NB4 (cell line): ENCODE measurements at regions not wholly inside any gene's neighbourhood (a gene's known extent, or its start where the extent isn't known, plus 50 kb on each side); places are given as distances from the start of the nearest gene placed in this dataset.

Source experiments
- POLR2A ChIP-seq: IDR thresholded peaks from 2 replicates; pipeline ENCODE4 v1.6.1; 2011; ENCODE audit warnings: mild to moderate bottlenecking; ENCODE audit not compliant: insufficient read length; ENCODE audit errors: extremely low read depth
- TF ChIP-seq, protein P1 (sequence below): IDR thresholded peaks from one replicate; pipeline ENCODE4 v1.5.1; 2012; ENCODE audit warnings: low read depth, low read length
- TF ChIP-seq, protein P2 (sequence below): IDR thresholded peaks from 2 replicates; pipeline ENCODE4 v1.6.1; 2011; ENCODE audit warnings: low read depth, low read length

DNA sequence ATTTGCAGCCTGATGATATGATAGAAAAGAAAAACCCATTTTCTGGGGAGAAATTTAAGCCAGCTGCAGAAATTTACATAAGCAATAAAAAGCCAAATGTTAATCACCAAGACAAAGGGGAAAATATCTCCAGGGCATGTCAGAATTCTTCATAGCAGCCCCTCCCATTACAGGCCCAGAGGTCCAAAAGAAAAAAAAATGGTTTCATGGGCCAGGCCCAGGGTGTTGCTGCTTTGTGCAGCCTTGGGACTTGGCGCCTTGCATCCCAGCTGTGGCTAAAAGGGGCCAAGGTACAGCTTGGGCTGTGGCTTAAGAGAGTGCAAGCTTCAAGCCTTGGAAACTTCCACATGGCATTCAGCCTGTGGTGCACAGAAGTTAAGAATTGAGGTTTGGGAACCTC lies 97.9 kb upstream of the CDX4 start:
- TF ChIP-seq, protein P1, sequence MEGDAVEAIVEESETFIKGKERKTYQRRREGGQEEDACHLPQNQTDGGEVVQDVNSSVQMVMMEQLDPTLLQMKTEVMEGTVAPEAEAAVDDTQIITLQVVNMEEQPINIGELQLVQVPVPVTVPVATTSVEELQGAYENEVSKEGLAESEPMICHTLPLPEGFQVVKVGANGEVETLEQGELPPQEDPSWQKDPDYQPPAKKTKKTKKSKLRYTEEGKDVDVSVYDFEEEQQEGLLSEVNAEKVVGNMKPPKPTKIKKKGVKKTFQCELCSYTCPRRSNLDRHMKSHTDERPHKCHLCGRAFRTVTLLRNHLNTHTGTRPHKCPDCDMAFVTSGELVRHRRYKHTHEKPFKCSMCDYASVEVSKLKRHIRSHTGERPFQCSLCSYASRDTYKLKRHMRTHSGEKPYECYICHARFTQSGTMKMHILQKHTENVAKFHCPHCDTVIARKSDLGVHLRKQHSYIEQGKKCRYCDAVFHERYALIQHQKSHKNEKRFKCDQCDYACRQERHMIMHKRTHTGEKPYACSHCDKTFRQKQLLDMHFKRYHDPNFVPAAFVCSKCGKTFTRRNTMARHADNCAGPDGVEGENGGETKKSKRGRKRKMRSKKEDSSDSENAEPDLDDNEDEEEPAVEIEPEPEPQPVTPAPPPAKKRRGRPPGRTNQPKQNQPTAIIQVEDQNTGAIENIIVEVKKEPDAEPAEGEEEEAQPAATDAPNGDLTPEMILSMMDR, result no peak
- no peak for TF ChIP-seq POLR2A
- TF ChIP-seq, protein P2, sequence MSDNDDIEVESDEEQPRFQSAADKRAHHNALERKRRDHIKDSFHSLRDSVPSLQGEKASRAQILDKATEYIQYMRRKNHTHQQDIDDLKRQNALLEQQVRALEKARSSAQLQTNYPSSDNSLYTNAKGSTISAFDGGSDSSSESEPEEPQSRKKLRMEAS, result no peak
